ENCODE measurements at regions not wholly inside any gene's neighbourhood (a gene's known extent, or its start where the extent isn't known, plus 50 kb on each side); places are given as distances from the start of the nearest gene placed in this dataset.

DNA sequence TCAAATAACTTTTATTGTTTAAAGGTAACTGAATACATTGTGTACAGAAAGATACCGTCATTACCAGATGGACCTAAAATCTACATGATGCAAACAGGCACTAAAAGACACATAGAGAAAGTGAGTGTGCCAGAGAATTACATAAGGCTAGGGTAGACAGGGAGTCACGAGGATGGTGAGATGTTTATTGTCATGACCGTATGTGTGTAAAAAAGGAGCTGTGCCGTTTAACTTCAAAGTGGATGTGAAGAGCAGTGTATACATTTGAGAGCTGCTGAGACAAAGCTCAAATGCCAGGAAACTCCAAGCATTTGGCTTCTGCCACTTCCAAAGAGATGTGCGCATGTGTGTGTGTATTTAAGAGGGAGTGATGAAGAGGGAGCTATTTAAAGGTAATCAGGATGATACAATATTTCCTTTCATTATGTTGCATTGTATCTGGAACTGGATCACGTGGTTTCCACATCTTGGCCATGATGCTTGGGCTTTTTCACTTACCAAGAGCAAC is 51.4 kb upstream of the IGF1R start:
- Histone ChIP-seq H3K9ac (no peak overlapping the region), H3K79me2 (no peaks in the 10 kb centered on the region), H3K4me3 (ENCODE audit: low read depth, low read length) (no peak overlapping the region), H3K9me3 (ENCODE audit: control insufficient read depth, low read length) (no peaks in the 10 kb centered on the region), H3K27me3 (ENCODE audit: control insufficient read depth, insufficient read depth, low read length) (no peaks in the 10 kb centered on the region), H3K4me2 (ENCODE audit: low read length) (no peak overlapping the region), H2AFZ (no peak overlapping the region), H3K27ac (no peak overlapping the region), H3K4me1 (no peaks in the 10 kb centered on the region), H3K36me3 (ENCODE audit: control insufficient read depth, insufficient read depth, low read length) (no peaks in the 10 kb centered on the region)
- TF ChIP-seq, protein P1, sequence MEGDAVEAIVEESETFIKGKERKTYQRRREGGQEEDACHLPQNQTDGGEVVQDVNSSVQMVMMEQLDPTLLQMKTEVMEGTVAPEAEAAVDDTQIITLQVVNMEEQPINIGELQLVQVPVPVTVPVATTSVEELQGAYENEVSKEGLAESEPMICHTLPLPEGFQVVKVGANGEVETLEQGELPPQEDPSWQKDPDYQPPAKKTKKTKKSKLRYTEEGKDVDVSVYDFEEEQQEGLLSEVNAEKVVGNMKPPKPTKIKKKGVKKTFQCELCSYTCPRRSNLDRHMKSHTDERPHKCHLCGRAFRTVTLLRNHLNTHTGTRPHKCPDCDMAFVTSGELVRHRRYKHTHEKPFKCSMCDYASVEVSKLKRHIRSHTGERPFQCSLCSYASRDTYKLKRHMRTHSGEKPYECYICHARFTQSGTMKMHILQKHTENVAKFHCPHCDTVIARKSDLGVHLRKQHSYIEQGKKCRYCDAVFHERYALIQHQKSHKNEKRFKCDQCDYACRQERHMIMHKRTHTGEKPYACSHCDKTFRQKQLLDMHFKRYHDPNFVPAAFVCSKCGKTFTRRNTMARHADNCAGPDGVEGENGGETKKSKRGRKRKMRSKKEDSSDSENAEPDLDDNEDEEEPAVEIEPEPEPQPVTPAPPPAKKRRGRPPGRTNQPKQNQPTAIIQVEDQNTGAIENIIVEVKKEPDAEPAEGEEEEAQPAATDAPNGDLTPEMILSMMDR (IDR thresholded peaks at IDR 0.05): no peak

GRCh38 chr15:98597666-98598065 is 50.7 kb upstream of the IGF1R start:
- Histone ChIP-seq H3K27ac (no peak overlapping the region), H3K27me3 (ENCODE audit: control insufficient read depth, insufficient read depth, low read length) (no peaks in the 10 kb centered on the region), H3K4me3 (ENCODE audit: low read depth, low read length) (no peak overlapping the region), H3K4me1 (no peaks in the 10 kb centered on the region), H3K79me2 (no peaks in the 10 kb centered on the region), H2AFZ (no peak overlapping the region), H3K9ac (no peak overlapping the region), H3K9me3 (ENCODE audit: control insufficient read depth, low read length) (no peaks in the 10 kb centered on the region), H3K36me3 (ENCODE audit: control insufficient read depth, insufficient read depth, low read length) (no peaks in the 10 kb centered on the region), H3K4me2 (ENCODE audit: low read length) (no peak overlapping the region)
- TF ChIP-seq, protein P1 (IDR thresholded peaks at IDR 0.05): no peak

Measured in parathyroid adenoma (tissue), 2 donors.